ENCODE measurements at regions not wholly inside any gene's neighbourhood (a gene's known extent, or its start where the extent isn't known, plus 50 kb on each side); places are given as distances from the start of the nearest gene placed in this dataset.

GRCh38 chr2:189997016-189997415 is 65.5 kb downstream of the MSTN start:
- H4K20me1 ChIP-seq (ENCODE audit: insufficient read depth): no peaks in the 10 kb centered on the region
- no peaks in the 10 kb centered on the region for H3K27me3 ChIP-seq (ENCODE audit: insufficient read depth, low read length)
- H3K27ac ChIP-seq (ENCODE audit: low read depth, low read length): no peak overlapping the region
- no peaks in the 10 kb centered on the region for H3K79me2 ChIP-seq (ENCODE audit: insufficient read depth, low read length)
- BruUV-seq (replicated peaks): no TSS peak
- TF ChIP-seq POLR2A (IDR thresholded peaks at IDR 0.05; ENCODE audit: borderline replicate concordance, extremely low read depth, insufficient read depth, insufficient read length) (no peak), SIN3A (IDR thresholded peaks at IDR 0.05; ENCODE audit: low read depth) (no peak), ZBTB33 (IDR thresholded peaks at IDR 0.05; ENCODE audit: extremely low read depth, insufficient replicate concordance, low read length) (no peak), EZH2phosphoT487 (IDR thresholded peaks at IDR 0.05; ENCODE audit: borderline replicate concordance) (no peak), ZFX (IDR thresholded peaks at IDR 0.05) (no peak), REST (IDR thresholded peaks at IDR 0.05; ENCODE audit: low read depth) (no peak), TCF7L2 (IDR thresholded peaks at IDR 0.05; ENCODE audit: borderline replicate concordance, extremely low read depth, insufficient read depth, insufficient read length) (no peak), POLR2AphosphoS5 (IDR thresholded peaks at IDR 0.05; ENCODE audit: low read depth, low read length) (no peak), ATF3 (IDR thresholded peaks at IDR 0.05) (no peak), EGR1 (IDR thresholded peaks at IDR 0.05; ENCODE audit: low read depth) (no peak)
- H3K36me3 ChIP-seq (ENCODE audit: control insufficient read depth in 1 of 2, insufficient read depth in 2 of 2, low read length in 2 of 2): no peaks in the 10 kb centered on the region
- no peak overlapping the region for H3K4me2 ChIP-seq (ENCODE audit: low read length)
- H3K9me3 ChIP-seq (ENCODE audit: control insufficient read depth in 1 of 2, insufficient read depth in 1 of 2, low read depth in 1 of 2, low read length in 2 of 2): 0 out of 4 replicates have a peak, but pooled peaks cover 0 to 4% of the 10 kb centered on the region in 2 experiments
- POLR2A ChIA-PET: no interaction called here
- no peak overlapping the region for H3K9ac ChIP-seq (ENCODE audit: low read length)
- CTCF ChIA-PET: no interaction called here
- ATAC-seq (no peak), DNase-seq (ENCODE audit: low read depth, low spot score) (no peak)
- no peaks in the 10 kb centered on the region for H3K4me1 ChIP-seq (ENCODE audit: control insufficient read depth in 1 of 2, insufficient read depth in 2 of 2, low read length in 2 of 2)
- RAD21 ChIA-PET (ENCODE audit: low non-redundant PET in 1 of 2, low total read pairs in 2 of 2, uncharacterized antibody in 2 of 2, unreplicated experiment in 2 of 2): no interaction called here
- H2AFZ ChIP-seq (ENCODE audit: low read depth, low read length, poor library complexity, severe bottlenecking): no peak overlapping the region
- no peak overlapping the region for H3K4me3 ChIP-seq (replicated peaks in 1 of 2; ENCODE audit: low read depth in 1 of 2, low read length in 2 of 2)
- intact Hi-C loops (cut with micrococcal nuclease): no loop called here
- H3K9me2 ChIP-seq (ENCODE audit: insufficient read depth): no peaks in the 10 kb centered on the region

Data from HCT116 (cell line).